ENCODE measurements at regions not wholly inside any gene's neighbourhood (a gene's known extent, or its start where the extent isn't known, plus 50 kb on each side); places are given as distances from the start of the nearest gene placed in this dataset.

GRCh38 chr1:79281442-79281841 lies 274.9 kb upstream of the ADGRL4 start:
- TF ChIP-seq EZH2 (IDR thresholded peaks at IDR 0.05; ENCODE audit: low read depth, low read length, severe bottlenecking) (no peak), NRF1 (IDR thresholded peaks at IDR 0.05; ENCODE audit: low read depth, low read length) (no peak), ATF2 (IDR thresholded peaks at IDR 0.05; ENCODE audit: low read length) (no peak), SRF (IDR thresholded peaks at IDR 0.05; ENCODE audit: low read depth, low read length) (no peak), CTCF (IDR thresholded peaks at IDR 0.05; ENCODE audit: control extremely low read depth in 1 of 3, insufficient read depth in 1 of 3, low read depth in 1 of 3, low read length in 3 of 3) (no peak), RFX5 (IDR thresholded peaks at IDR 0.05; ENCODE audit: borderline replicate concordance, low read depth, low read length) (no peak)

All from H1 (cell line).